HTR-8/SVneo (cell line): ENCODE measurements at regions not wholly inside any gene's neighbourhood (a gene's known extent, or its start where the extent isn't known, plus 50 kb on each side); places are given as distances from the start of the nearest gene placed in this dataset.

Experiments
- DNase-seq: peaks from one replicate; pipeline ENCODE4 v3.0.0; 2011; ENCODE audit warnings: low spot score, mixed read lengths; ENCODE audit not compliant: insufficient read length
- FAIRE-seq: peaks from 2 replicates; lab custom pipeline; 2011; peaks lifted over from hg19 to GRCh38; lab: Jason Lieb, UNC

- DNase-seq = no peak
- FAIRE-seq = no peak
These were observed 57.4 kb upstream of the INHBA start for GRCh38 chr7:41760293-41760692.

- DNase-seq = no peak
- no peak for FAIRE-seq
These were observed 55.4 kb upstream of the INHBA start for GRCh38 chr7:41758321-41758720.

DNA sequence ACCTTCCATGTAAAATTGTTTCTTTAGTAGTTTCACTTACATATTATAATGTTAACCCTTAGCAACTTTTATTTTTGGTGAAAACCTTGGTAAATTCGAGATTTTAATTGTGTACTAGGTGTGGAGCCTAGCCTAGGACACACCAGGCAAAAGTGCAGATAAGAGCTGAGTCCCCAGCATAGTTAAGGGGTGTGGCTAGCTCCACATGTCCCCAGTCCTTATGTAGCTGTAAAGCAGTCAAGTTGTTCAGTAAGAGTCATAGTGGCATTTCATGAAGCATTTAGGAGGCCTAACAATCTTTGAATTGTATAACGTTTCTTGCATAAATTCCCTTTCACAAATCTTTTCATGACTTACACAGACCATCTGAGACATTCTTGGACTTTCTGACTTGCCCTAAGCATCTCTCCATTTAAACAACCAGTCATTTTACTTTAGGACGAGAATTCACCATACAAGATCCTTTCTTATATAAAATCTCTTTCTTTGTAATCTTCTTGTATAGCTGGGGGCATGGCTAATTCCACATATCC lies 53.8 kb upstream of the INHBA start:
- FAIRE-seq = no peak
- no peak for DNase-seq

DNA sequence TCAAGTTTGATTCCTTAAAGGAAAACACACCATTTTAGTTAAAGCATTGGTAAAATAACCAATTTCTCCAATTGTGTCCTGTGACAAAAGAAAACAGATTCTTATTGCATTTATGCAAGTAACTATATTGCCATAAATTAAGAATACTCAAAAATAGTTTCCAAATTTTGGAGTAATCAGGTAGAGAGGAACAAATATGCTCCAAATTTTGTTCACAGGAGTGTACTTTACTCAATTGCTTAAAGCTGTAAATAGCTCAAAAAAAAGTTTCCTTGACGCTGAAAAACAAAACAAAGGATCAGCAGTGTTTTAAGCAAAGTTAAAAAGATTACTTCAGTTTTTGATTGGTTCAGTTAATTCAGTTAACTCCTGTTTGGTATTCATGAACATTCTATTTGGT lies 52.2 kb upstream of the INHBA start:
- FAIRE-seq (no peak), DNase-seq (no peak)

DNA sequence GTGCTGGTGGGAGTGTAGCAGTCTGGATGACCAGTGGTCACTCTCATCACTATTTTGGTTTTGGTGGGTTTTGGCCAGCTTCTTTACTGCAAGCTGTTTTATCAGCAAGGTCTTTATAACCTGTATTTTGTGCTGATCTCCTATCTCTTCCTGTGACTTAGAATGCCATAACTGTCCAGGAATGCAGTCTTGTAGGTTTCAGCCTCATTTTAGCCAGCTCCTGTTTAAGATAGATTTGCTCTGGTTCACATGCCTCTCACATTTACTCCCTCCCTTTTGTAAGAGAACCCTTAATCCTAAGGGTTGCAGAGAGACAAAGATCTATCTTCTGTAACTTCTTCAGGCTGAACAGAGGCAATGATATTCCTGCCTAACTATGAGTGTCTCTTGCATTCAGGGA lies 51.2 kb upstream of the INHBA start:
- no peak for FAIRE-seq
- no peak for DNase-seq
